ENCODE measurements at regions not wholly inside any gene's neighbourhood (a gene's known extent, or its start where the extent isn't known, plus 50 kb on each side); places are given as distances from the start of the nearest gene placed in this dataset.

- H3K4me1 ChIP-seq (ENCODE audit: insufficient read depth, low read length), result peaks cover 3% of the 10 kb centered on the region; the same call in 1 of the 2 replicates
- no CpG with 5 or more reads among the region's 2 CpGs for WGBS (ENCODE audit: extremely low coverage, insufficient read length, low lambda C conversion rate)
These were observed 57.5 kb upstream of the EYA4 start for GRCh38 chr6:133183691-133184090.

More at GRCh38 chr6:133183691-133184090, 57.5 kb upstream of the EYA4 start:
- Mint-ChIP-seq H3K27ac (no peak overlapping the region), H3K36me3 (ENCODE audit: insufficient read depth in 1 of 3, low read depth in 3 of 3) (peaks cover 0 to 3% (median 1%) of the 10 kb centered on the region in 3 experiments; a peak in 2 of 7 replicates), H3K4me3 (no peak overlapping the region), H3K9me3 (peaks cover 2 to 5% of the 10 kb centered on the region in 2 experiments; a peak in 3 of 5 replicates), H3K4me1 (peaks cover 11 to 13% of the 10 kb centered on the region in 2 experiments), H3K27me3 (ENCODE audit: low read depth) (no peaks in the 10 kb centered on the region)
- Histone ChIP-seq H2BK15ac (ENCODE audit: low read depth, low read length) (no peak overlapping the region), H3T11ph (ENCODE audit: low read length) (no peak overlapping the region), H3K27me3 (ENCODE audit: insufficient read depth, low read length) (no peaks in the 10 kb centered on the region), H2BK20ac (ENCODE audit: low read depth, low read length, poor library complexity, severe bottlenecking) (no peak overlapping the region), H4K91ac (ENCODE audit: insufficient read length, low read depth, low read length) (no peak overlapping the region), H2BK5ac (ENCODE audit: insufficient read length, low read length) (no peak overlapping the region), H4K5ac (ENCODE audit: insufficient read length, low read depth, low read length) (no peak overlapping the region), H3K18ac (ENCODE audit: insufficient read length, low read depth, low read length) (no peak overlapping the region), H3K9me3 (ENCODE audit: control insufficient read depth, low read depth, low read length) (no peaks in the 10 kb centered on the region), H3K56ac (ENCODE audit: insufficient read length, low read depth, low read length) (no peak overlapping the region), H3K23ac (ENCODE audit: insufficient read length, low read depth, low read length) (no peak overlapping the region), H4K20me1 (ENCODE audit: control insufficient read depth, insufficient read depth, insufficient read length) (no peaks in the 10 kb centered on the region), H3K4me2 (ENCODE audit: insufficient read depth, insufficient read length, low read length) (no peak overlapping the region), H3K23me2 (ENCODE audit: insufficient read length, low read depth, low read length, poor library complexity, severe bottlenecking) (no peaks in the 10 kb centered on the region), H3K14ac (ENCODE audit: insufficient read depth, low read length) (no peak overlapping the region), H3K79me1 (ENCODE audit: insufficient read depth, low read depth, low read length, poor library complexity, severe bottlenecking) (no peaks in the 10 kb centered on the region), H4K8ac (replicated peaks; ENCODE audit: insufficient read length, low read depth, low read length) (no peak overlapping the region), H3K27ac (ENCODE audit: insufficient read length, low read depth, low read length) (no peak overlapping the region), H2AK5ac (ENCODE audit: insufficient read length, low read length) (no peak overlapping the region), H2AFZ (ENCODE audit: low read length) (no peak overlapping the region), H3K79me2 (ENCODE audit: insufficient read depth, low read length) (no peaks in the 10 kb centered on the region), H3K9ac (ENCODE audit: extremely low read depth, insufficient read length, low read length) (no peak overlapping the region), H3K4ac (ENCODE audit: low read depth, low read length) (no peak overlapping the region), H2BK120ac (ENCODE audit: low read depth, low read length, poor library complexity, severe bottlenecking) (no peak overlapping the region), H2BK12ac (ENCODE audit: insufficient read length, low read depth, low read length) (no peak overlapping the region)
- TF ChIP-seq, protein P1, sequence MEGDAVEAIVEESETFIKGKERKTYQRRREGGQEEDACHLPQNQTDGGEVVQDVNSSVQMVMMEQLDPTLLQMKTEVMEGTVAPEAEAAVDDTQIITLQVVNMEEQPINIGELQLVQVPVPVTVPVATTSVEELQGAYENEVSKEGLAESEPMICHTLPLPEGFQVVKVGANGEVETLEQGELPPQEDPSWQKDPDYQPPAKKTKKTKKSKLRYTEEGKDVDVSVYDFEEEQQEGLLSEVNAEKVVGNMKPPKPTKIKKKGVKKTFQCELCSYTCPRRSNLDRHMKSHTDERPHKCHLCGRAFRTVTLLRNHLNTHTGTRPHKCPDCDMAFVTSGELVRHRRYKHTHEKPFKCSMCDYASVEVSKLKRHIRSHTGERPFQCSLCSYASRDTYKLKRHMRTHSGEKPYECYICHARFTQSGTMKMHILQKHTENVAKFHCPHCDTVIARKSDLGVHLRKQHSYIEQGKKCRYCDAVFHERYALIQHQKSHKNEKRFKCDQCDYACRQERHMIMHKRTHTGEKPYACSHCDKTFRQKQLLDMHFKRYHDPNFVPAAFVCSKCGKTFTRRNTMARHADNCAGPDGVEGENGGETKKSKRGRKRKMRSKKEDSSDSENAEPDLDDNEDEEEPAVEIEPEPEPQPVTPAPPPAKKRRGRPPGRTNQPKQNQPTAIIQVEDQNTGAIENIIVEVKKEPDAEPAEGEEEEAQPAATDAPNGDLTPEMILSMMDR (conservative IDR thresholded peaks at IDR 0.05), result no peak
- DNase-seq, result no peak
